Omental fat pad (tissue), 3 donors: ENCODE measurements at regions not wholly inside any gene's neighbourhood (a gene's known extent, or its start where the extent isn't known, plus 50 kb on each side); places are given as distances from the start of the nearest gene placed in this dataset.

ENCODE experiments used
- ATAC-seq: fragments of 150-250 bp; one replicate; pipeline ENCODE4 v1.9.1; 2016; ENCODE audit warnings: mild to moderate bottlenecking, moderate library complexity; ENCODE audit not compliant: low FRiP score
- DNase-seq: peaks from one replicate; pipeline ENCODE4 v3.0.0-alpha.2; 2019; ENCODE audit warnings: low spot score
- TF ChIP-seq, protein P1 (sequence below), 3 donors: fragments of 450-650 bp; IDR thresholded peaks; one replicate each; pipeline ENCODE4 v1.5.1; 2016 to 2017; ENCODE audit warnings: antibody characterized with exemption in 3 of 3, mild to moderate bottlenecking in 3 of 3, moderate library complexity in 2 of 3

GRCh38 chr5:39811381-39811780 is 386.6 kb upstream of the DAB2 start:
- TF ChIP-seq, protein P1, sequence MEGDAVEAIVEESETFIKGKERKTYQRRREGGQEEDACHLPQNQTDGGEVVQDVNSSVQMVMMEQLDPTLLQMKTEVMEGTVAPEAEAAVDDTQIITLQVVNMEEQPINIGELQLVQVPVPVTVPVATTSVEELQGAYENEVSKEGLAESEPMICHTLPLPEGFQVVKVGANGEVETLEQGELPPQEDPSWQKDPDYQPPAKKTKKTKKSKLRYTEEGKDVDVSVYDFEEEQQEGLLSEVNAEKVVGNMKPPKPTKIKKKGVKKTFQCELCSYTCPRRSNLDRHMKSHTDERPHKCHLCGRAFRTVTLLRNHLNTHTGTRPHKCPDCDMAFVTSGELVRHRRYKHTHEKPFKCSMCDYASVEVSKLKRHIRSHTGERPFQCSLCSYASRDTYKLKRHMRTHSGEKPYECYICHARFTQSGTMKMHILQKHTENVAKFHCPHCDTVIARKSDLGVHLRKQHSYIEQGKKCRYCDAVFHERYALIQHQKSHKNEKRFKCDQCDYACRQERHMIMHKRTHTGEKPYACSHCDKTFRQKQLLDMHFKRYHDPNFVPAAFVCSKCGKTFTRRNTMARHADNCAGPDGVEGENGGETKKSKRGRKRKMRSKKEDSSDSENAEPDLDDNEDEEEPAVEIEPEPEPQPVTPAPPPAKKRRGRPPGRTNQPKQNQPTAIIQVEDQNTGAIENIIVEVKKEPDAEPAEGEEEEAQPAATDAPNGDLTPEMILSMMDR (IDR thresholded peaks at IDR 0.05) = no peak
- ATAC-seq = no peak
- DNase-seq = no peak

GRCh38 chr5:39808656-39809055 is 383.9 kb upstream of the DAB2 start:
- TF ChIP-seq, protein P1 (IDR thresholded peaks at IDR 0.05) = no peak
- DNase-seq (no peak), ATAC-seq (no peak)

DNA sequence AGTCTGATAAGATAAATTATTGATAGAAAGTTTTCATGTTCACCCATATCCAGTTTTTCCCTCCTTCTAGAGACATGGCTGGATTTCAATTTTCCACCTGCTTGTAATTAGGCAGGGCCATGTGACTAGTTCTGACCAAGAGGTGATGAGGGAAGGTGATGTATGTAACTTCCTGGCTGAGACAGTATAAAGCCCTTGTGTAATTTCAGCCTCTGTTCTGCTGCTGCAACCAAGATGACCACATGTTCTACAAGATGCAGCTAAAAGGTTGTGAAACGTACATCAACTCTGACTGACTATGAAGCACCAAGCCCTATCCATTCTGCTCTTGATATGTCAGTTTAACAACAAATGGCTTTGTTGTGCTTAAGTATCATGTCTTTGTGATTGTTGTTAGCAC is 376.5 kb upstream of the DAB2 start:
- DNase-seq (no peak), ATAC-seq (no peak)
- TF ChIP-seq, protein P1 (IDR thresholded peaks at IDR 0.05) = no peak

- DNase-seq (no peak), ATAC-seq (no peak)
- TF ChIP-seq, protein P1 (IDR thresholded peaks at IDR 0.05) = no peak
These were observed 375.3 kb upstream of the DAB2 start for GRCh38 chr5:39800042-39800601.

GRCh38 chr5:39799242-39799641 is 374.5 kb upstream of the DAB2 start:
- DNase-seq (no peak), ATAC-seq (no peak)
- TF ChIP-seq, protein P1 (IDR thresholded peaks at IDR 0.05) = no peak

DNA sequence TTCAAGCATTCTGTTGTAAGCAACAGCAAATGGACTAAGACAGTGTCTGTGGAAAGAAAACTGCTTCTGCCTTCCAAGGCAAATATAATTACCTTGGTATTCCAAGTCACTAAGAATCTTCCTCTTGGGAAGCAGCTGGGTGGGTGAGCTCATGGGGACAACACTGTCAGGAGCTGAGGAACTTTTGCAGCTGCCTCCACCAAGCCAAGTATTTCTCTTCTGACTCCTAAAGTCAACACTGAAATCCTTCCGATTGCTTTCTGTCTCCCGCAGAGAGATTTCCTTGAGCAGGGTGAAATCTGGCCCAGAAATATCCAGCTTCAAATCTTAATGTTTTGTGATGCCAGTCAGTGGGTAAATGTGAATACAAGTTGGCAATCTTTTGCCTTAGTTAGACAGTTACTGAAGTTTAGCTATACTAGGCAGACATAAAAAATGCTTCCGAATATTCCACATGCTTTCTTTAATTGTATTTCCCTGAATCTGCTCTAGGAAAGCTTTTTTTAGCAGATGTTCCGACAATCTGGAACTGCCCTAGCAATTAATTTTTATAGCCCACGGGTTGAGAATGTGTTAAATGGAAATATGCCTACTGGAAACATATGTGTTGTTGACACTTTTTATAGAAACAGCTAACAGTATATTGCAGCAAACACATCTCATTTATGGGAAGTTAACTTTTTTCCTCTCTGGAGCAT is 369.9 kb upstream of the DAB2 start:
- no peak for ATAC-seq
- TF ChIP-seq, protein P1 (IDR thresholded peaks at IDR 0.05) = no peak

DNA sequence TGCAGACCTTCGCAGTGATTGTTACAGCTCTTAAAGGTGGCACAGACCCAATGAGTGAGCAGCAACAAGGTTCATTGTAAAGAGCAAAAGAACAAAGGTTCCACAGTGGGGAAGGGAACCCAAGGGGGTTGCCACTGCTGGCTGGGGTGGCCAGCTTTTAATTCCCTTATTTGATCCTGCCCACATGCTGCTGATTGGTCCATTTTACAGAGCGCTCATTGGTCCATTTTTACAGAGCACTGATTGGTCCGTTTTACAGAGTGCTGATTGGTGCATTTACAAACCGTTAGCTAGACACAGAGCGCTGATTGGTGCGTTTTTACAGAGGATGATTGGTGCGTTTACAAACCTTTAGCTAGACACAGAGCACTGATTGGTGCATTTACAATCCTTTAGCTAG is 360.6 kb upstream of the DAB2 start:
- DNase-seq (no peak), ATAC-seq (no peak)
- TF ChIP-seq, protein P1 (IDR thresholded peaks at IDR 0.05) = no peak

More for the DNA sequence above, 369.9 kb upstream of the DAB2 start:
- no peak for DNase-seq
